ENCODE measurements at regions not wholly inside any gene's neighbourhood (a gene's known extent, or its start where the extent isn't known, plus 50 kb on each side); places are given as distances from the start of the nearest gene placed in this dataset.

DNA sequence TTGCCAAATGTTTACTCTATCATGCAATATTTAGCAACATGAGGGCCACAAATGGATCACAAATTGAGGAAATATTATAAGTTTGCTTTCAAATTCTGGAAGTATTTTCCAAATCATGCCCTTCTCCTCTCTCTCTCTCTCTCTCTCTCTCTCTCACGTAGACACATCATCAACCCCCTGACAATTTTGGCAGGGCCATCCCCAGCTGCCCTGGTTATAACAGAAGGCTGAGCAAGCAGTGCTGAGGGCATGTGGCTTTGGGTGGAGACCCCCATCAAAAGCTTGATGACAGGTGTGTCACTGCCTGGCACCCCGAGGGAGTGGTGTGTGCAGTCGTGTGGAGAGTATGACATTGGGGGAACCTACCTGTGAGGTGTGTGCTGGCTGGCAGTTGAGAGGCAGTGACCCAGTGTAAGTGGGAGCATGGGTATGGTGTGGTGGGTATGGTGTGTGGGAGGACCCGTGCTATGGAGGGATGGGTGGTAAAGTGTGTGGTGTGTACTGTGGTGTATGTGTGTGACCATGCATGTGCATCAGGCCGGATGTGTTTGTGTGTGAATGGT is 224.5 kb downstream of the TTC32 start:
- Histone ChIP-seq H4K20me1 (ENCODE audit: low read length) (no peaks in the 10 kb centered on the region), H3K4me1 (ENCODE audit: insufficient read depth, low read length) (peaks cover 27% of the 10 kb centered on the region), H3K27ac (ENCODE audit: low read length) (no peak overlapping the region), H3K4me2 (ENCODE audit: low read length) (no peak overlapping the region), H3K4me3 (ENCODE audit: low read length) (no peak overlapping the region), H3K36me3 (ENCODE audit: low read depth, low read length) (no peaks in the 10 kb centered on the region), H3F3A (ENCODE audit: low read length, unreplicated experiment) (no peaks in the 10 kb centered on the region), H3K79me2 (ENCODE audit: low read length) (no peaks in the 10 kb centered on the region), H3K27me3 (ENCODE audit: low read length) (no peaks in the 10 kb centered on the region), H2AFZ (ENCODE audit: low read length) (no peak overlapping the region), H3K9me3 (ENCODE audit: low read length) (no peaks in the 10 kb centered on the region), H3K9me2 (replicated peaks; ENCODE audit: low read length) (no peaks in the 10 kb centered on the region), H3K9ac (ENCODE audit: low read length) (no peak overlapping the region)
- no TSS peak for BruUV-seq (replicated peaks)
- ATAC-seq (no peak), DNase-seq (no peak)
- ChIA-PET POLR2A (ENCODE audit: unreplicated experiment) (no interaction called here), CTCF (no interaction called here)
- intact Hi-C loops (cut with micrococcal nuclease), result no loop called here
- TF ChIP-seq EZH2 (IDR thresholded peaks at IDR 0.05; ENCODE audit: low read length, unreplicated experiment) (no peak), EZH2phosphoT487 (IDR thresholded peaks at IDR 0.05; ENCODE audit: borderline replicate concordance, low read length) (no peak)
- TF ChIP-seq, protein P1, sequence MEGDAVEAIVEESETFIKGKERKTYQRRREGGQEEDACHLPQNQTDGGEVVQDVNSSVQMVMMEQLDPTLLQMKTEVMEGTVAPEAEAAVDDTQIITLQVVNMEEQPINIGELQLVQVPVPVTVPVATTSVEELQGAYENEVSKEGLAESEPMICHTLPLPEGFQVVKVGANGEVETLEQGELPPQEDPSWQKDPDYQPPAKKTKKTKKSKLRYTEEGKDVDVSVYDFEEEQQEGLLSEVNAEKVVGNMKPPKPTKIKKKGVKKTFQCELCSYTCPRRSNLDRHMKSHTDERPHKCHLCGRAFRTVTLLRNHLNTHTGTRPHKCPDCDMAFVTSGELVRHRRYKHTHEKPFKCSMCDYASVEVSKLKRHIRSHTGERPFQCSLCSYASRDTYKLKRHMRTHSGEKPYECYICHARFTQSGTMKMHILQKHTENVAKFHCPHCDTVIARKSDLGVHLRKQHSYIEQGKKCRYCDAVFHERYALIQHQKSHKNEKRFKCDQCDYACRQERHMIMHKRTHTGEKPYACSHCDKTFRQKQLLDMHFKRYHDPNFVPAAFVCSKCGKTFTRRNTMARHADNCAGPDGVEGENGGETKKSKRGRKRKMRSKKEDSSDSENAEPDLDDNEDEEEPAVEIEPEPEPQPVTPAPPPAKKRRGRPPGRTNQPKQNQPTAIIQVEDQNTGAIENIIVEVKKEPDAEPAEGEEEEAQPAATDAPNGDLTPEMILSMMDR (conservative IDR thresholded peaks at IDR 0.05; ENCODE audit: low read depth, low read length), result no peak

DNA sequence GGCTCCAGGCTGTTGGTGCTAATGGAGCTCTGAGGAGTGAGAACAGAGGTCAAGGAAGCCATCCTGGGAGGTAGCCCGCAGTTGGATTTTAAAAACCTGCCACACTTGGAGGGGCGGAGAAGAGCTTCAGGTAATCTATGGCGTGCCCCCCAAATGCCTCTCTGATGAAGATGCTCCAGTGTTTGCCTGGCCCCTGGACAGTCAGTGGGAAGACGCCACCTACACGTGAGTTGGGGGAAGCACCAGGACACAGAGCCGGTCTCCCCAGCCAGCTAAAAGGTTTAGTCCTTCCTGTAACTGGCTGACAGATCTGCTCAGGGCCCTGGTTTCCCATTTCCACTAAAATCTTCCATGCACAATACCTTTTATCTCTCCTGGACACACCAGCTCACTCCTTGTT is 225.0 kb downstream of the TTC32 start:
- no peaks in the 10 kb centered on the region for H3K9me2 ChIP-seq (replicated peaks; ENCODE audit: low read length)

DNA sequence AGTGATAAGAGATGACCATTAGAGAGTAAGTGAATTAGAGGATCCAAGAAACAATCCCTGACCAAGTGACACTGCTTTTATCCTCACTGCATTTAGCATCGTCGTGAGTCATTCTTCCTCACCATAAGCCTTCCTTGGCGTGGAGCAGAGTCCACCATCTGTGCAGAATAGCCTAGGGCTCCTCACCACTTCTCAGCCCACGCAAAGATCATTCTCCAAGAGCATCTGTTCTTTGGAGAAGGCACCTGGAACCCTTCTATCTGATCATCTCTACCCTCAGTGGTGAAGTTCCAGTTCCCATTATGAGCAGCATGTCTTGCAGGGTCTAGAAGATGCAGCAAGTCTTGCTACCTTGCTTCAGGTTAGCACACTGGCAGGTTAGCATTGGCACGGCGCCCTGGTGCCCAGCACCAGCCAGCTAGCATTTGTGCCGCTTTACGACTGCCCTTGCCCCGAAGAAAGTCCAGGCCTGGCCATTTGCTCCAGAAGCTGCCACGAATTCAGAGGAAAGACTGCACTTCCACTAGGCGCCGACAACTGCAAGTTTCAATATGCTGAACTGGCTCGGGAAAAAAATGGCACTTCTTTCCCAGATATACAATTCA is 225.8 kb downstream of the TTC32 start:
- Histone ChIP-seq H3K9ac (ENCODE audit: low read length) (no peak overlapping the region), H3K79me2 (ENCODE audit: low read length) (no peaks in the 10 kb centered on the region), H3K36me3 (ENCODE audit: low read depth, low read length) (no peaks in the 10 kb centered on the region), H3K4me1 (ENCODE audit: insufficient read depth, low read length) (peaks cover 32% of the 10 kb centered on the region), H3K4me3 (ENCODE audit: low read length) (no peak overlapping the region), H3K9me2 (replicated peaks; ENCODE audit: low read length) (no peaks in the 10 kb centered on the region), H2AFZ (ENCODE audit: low read length) (no peak overlapping the region), H4K20me1 (ENCODE audit: low read length) (no peaks in the 10 kb centered on the region), H3K9me3 (ENCODE audit: low read length) (no peaks in the 10 kb centered on the region), H3K27ac (ENCODE audit: low read length) (no peak overlapping the region), H3K4me2 (ENCODE audit: low read length) (no peak overlapping the region), H3K27me3 (ENCODE audit: low read length) (no peaks in the 10 kb centered on the region), H3F3A (ENCODE audit: low read length, unreplicated experiment) (no peaks in the 10 kb centered on the region)
- ATAC-seq (peak; percentile 53), DNase-seq (peak; percentile 39)
- ChIA-PET CTCF (no interaction called here), POLR2A (ENCODE audit: unreplicated experiment) (no interaction called here)
- intact Hi-C loops (cut with micrococcal nuclease), result no loop called here
- no TSS peak for BruUV-seq (replicated peaks)
- TF ChIP-seq EZH2phosphoT487 (IDR thresholded peaks at IDR 0.05; ENCODE audit: borderline replicate concordance, low read length), result no peak
- TF ChIP-seq, protein P1 (conservative IDR thresholded peaks at IDR 0.05; ENCODE audit: low read depth, low read length), result no peak
- TF ChIP-seq EZH2 (IDR thresholded peaks at IDR 0.05; ENCODE audit: low read length, unreplicated experiment), result no peak

More for the DNA sequence above, 225.0 kb downstream of the TTC32 start:
- TF ChIP-seq EZH2phosphoT487 (IDR thresholded peaks at IDR 0.05; ENCODE audit: borderline replicate concordance, low read length), result no peak
- TF ChIP-seq EZH2 (IDR thresholded peaks at IDR 0.05; ENCODE audit: low read length, unreplicated experiment), result no peak
- TF ChIP-seq, protein P1 (conservative IDR thresholded peaks at IDR 0.05; ENCODE audit: low read depth, low read length), result no peak
- Histone ChIP-seq H3K4me2 (ENCODE audit: low read length) (no peak overlapping the region), H3F3A (ENCODE audit: low read length, unreplicated experiment) (no peaks in the 10 kb centered on the region), H2AFZ (ENCODE audit: low read length) (no peak overlapping the region), H3K27ac (ENCODE audit: low read length) (no peak overlapping the region), H3K9me3 (ENCODE audit: low read length) (no peaks in the 10 kb centered on the region), H3K4me1 (ENCODE audit: insufficient read depth, low read length) (peaks cover 27% of the 10 kb centered on the region), H3K4me3 (ENCODE audit: low read length) (no peak overlapping the region), H4K20me1 (ENCODE audit: low read length) (no peaks in the 10 kb centered on the region), H3K36me3 (ENCODE audit: low read depth, low read length) (no peaks in the 10 kb centered on the region), H3K9ac (ENCODE audit: low read length) (no peak overlapping the region), H3K79me2 (ENCODE audit: low read length) (no peaks in the 10 kb centered on the region), H3K27me3 (ENCODE audit: low read length) (no peaks in the 10 kb centered on the region)
- no peak for ATAC-seq
- no TSS peak for BruUV-seq (replicated peaks)
- intact Hi-C loops (cut with micrococcal nuclease), result no loop called here
- CTCF ChIA-PET, result no interaction called here
- no peak for DNase-seq
- POLR2A ChIA-PET (ENCODE audit: unreplicated experiment), result no interaction called here

Data from PC-3 (cell line).